Neural cell (in vitro differentiated cells): ENCODE measurements at regions not wholly inside any gene's neighbourhood (a gene's known extent, or its start where the extent isn't known, plus 50 kb on each side); places are given as distances from the start of the nearest gene placed in this dataset.

Source experiments
- EP300 ChIP-seq: fragments of 450-650 bp; conservative IDR thresholded peaks from 2 replicates; pipeline ENCODE4 v1.6.1; 2014; ENCODE audit warnings: antibody characterized with exemption, mild to moderate bottlenecking, moderate library complexity; ENCODE audit not compliant: poor library complexity, severe bottlenecking
- EZH2 ChIP-seq: fragments of 200-600, 300-800 bp; shearing (Covaris generic), sonication (generic); IDR thresholded peaks from 2 replicates; pipeline ENCODE4 v1.6.1; 2014; ENCODE audit warnings: antibody characterized with exemption, low read length, borderline replicate concordance, mild to moderate bottlenecking; ENCODE audit not compliant: insufficient read depth, poor library complexity, severe bottlenecking
- POLR2AphosphoS5 ChIP-seq: IDR thresholded peaks from 2 replicates; pipeline ENCODE4 v1.6.1; 2012
- TAF1 ChIP-seq: IDR thresholded peaks from 2 replicates; pipeline ENCODE4 v1.6.1; 2012; ENCODE audit warnings: low read depth
- TF ChIP-seq, protein P1 (sequence below): fragments of 450-650 bp; IDR thresholded peaks from 2 replicates; pipeline ENCODE4 v1.5.1; 2014; ENCODE audit warnings: antibody characterized with exemption, mild to moderate bottlenecking, moderate library complexity; ENCODE audit not compliant: poor library complexity, severe bottlenecking

DNA sequence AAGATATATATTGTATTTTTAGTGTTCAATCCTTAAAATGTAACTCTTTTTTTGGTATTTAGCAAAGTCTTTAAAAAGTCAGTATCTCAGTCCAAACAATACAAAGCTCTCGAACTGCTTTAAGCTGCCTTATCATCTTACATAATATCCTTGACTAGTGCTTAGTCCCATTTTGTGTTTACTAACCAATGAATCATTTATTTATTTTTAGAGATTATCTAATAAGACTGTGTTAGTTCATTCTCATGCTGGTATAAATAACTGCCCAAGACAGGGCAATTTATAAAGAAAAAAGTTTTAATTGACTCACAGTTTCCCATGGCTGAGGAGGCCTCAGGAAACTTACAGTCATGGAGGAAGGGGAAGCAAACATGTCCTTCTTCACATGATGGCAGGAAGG is 248.3 kb upstream of the KYNU start:
- no peak for TF ChIP-seq POLR2AphosphoS5
- TF ChIP-seq EZH2: no peak
- TF ChIP-seq, protein P1, sequence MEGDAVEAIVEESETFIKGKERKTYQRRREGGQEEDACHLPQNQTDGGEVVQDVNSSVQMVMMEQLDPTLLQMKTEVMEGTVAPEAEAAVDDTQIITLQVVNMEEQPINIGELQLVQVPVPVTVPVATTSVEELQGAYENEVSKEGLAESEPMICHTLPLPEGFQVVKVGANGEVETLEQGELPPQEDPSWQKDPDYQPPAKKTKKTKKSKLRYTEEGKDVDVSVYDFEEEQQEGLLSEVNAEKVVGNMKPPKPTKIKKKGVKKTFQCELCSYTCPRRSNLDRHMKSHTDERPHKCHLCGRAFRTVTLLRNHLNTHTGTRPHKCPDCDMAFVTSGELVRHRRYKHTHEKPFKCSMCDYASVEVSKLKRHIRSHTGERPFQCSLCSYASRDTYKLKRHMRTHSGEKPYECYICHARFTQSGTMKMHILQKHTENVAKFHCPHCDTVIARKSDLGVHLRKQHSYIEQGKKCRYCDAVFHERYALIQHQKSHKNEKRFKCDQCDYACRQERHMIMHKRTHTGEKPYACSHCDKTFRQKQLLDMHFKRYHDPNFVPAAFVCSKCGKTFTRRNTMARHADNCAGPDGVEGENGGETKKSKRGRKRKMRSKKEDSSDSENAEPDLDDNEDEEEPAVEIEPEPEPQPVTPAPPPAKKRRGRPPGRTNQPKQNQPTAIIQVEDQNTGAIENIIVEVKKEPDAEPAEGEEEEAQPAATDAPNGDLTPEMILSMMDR: no peak
- TF ChIP-seq EP300: no peak
- no peak for TF ChIP-seq TAF1
